HL-60 (cell line): ENCODE measurements at regions not wholly inside any gene's neighbourhood (a gene's known extent, or its start where the extent isn't known, plus 50 kb on each side); places are given as distances from the start of the nearest gene placed in this dataset.

Experiments used
- DNase-seq, 2 experiments: peaks; one replicate each; pipeline ENCODE4 v3.0.0-alpha.2; 2010 to 2020; ENCODE audit warnings: low read depth in 1 of 2, low spot score in 1 of 2
- H3K27ac ChIP-seq: fragments of 250-450 bp; sonication (Bioruptor Pico); replicated peaks from 2 replicates; pipeline ENCODE4 v1.5.1; 2020; ENCODE audit warnings: mild to moderate bottlenecking, moderate library complexity
- H3K27me3 ChIP-seq: fragments of 250-450 bp; sonication (Bioruptor Pico); 2 replicates; pipeline ENCODE4 v1.5.1; 2021; ENCODE audit warnings: mild to moderate bottlenecking, moderate library complexity; ENCODE audit not compliant: insufficient read depth, poor library complexity, severe bottlenecking
- H3K4me3 ChIP-seq: replicated peaks from 2 replicates; pipeline ENCODE4 v1.5.1; 2011; ENCODE audit warnings: mild to moderate bottlenecking, control low read depth, low read length; ENCODE audit not compliant: insufficient read depth
- GABPA ChIP-seq: IDR thresholded peaks from 2 replicates; pipeline ENCODE4 v1.6.1; 2012; ENCODE audit warnings: low read depth
- POLR2AphosphoS5 ChIP-seq: IDR thresholded peaks from 2 replicates; pipeline ENCODE4 v1.6.1; 2012; ENCODE audit warnings: low read depth
- REST ChIP-seq: IDR thresholded peaks from 2 replicates; pipeline ENCODE4 v1.6.1; 2012; ENCODE audit warnings: low read depth; ENCODE audit not compliant: insufficient replicate concordance
- SPI1 ChIP-seq: IDR thresholded peaks from 2 replicates; pipeline ENCODE4 v1.6.1; 2012; ENCODE audit warnings: low read depth, mild to moderate bottlenecking, borderline replicate concordance
- TF ChIP-seq, protein P1 (sequence below): IDR thresholded peaks from one replicate; pipeline ENCODE4 v1.5.1; 2011; ENCODE audit warnings: low read length, control low read depth, inconsistent platforms; ENCODE audit not compliant: insufficient read depth

- Histone ChIP-seq H3K27ac (no peak overlapping the region), H3K27me3 (no peaks in the 10 kb centered on the region), H3K4me3 (no peak overlapping the region)
- TF ChIP-seq GABPA (no peak), REST (no peak), POLR2AphosphoS5 (no peak), SPI1 (no peak)
- TF ChIP-seq, protein P1, sequence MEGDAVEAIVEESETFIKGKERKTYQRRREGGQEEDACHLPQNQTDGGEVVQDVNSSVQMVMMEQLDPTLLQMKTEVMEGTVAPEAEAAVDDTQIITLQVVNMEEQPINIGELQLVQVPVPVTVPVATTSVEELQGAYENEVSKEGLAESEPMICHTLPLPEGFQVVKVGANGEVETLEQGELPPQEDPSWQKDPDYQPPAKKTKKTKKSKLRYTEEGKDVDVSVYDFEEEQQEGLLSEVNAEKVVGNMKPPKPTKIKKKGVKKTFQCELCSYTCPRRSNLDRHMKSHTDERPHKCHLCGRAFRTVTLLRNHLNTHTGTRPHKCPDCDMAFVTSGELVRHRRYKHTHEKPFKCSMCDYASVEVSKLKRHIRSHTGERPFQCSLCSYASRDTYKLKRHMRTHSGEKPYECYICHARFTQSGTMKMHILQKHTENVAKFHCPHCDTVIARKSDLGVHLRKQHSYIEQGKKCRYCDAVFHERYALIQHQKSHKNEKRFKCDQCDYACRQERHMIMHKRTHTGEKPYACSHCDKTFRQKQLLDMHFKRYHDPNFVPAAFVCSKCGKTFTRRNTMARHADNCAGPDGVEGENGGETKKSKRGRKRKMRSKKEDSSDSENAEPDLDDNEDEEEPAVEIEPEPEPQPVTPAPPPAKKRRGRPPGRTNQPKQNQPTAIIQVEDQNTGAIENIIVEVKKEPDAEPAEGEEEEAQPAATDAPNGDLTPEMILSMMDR, result no peak
- no peak for DNase-seq
These were observed 942.9 kb downstream of the RPS29 start for GRCh38 chr14:48643241-48643640.

DNA sequence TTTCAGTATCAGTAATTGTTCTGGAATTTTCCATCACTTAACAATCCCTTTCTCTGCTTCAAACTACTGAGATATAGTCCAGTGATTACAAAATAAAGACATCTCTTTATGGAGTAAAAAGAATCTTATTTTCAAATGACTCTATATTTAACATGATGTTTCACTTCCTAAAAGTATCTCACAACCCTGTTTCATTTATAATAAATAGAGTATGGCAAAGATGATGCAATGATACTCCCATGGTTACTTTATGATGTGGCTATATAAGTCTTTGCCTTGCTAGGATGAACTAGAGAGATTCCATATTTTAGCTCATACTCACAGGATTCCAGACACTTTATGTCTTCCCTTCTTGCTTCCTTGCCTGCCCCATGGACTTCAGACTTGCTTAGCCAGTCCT, 953.5 kb upstream of the MDGA2 start:
- H3K27me3 ChIP-seq, result no peaks in the 10 kb centered on the region
- DNase-seq, result no peak
- no peak overlapping the region for H3K27ac ChIP-seq
- no peak overlapping the region for H3K4me3 ChIP-seq
- no peak for TF ChIP-seq POLR2AphosphoS5
- TF ChIP-seq SPI1, result no peak
- TF ChIP-seq GABPA, result no peak
- TF ChIP-seq, protein P1, result no peak
- TF ChIP-seq REST, result no peak

- Histone ChIP-seq H3K4me3 (no peak overlapping the region), H3K27me3 (no peaks in the 10 kb centered on the region), H3K27ac (no peak overlapping the region)
- no peak for TF ChIP-seq REST
- no peak for TF ChIP-seq GABPA
- no peak for TF ChIP-seq SPI1
- TF ChIP-seq POLR2AphosphoS5, result no peak
- TF ChIP-seq, protein P1, result no peak
- DNase-seq, result no peak
These were observed 947.6 kb upstream of the MDGA2 start for GRCh38 chr14:48622980-48623379.
